K562 (cell line): ENCODE measurements at regions not wholly inside any gene's neighbourhood (a gene's known extent, or its start where the extent isn't known, plus 50 kb on each side); places are given as distances from the start of the nearest gene placed in this dataset.

Source experiments
- ATAC-seq: fragments of 200-7000 bp; cut with Tn5 transposase; 3 replicates; pipeline ENCODE4 v1.9.1; 2020; ENCODE audit warnings: moderate library complexity
- BruUV-seq: library from RNA; stranded (reverse); fragments of 400-500 nt; replicated peaks from 2 replicates; lab custom pipeline; 2021; lab: Mats Ljungman, UMichigan
- CTCF ChIA-PET: fragments of 300-600 bp; formaldehyde crosslinking; extraction: SDS; loops from one replicate; lab custom pipeline; 2021; ENCODE audit warnings: low intra/inter-chr PET ratio; lab: Yijun Ruan, JAX
- POLR2A ChIA-PET: fragments of 300-600, 350-650 bp; sonication (Branson Sonifier 250); formaldehyde crosslinking; extraction: SDS; loops from one replicate; lab custom pipeline; 2021; ENCODE audit warnings: antibody characterized with exemption, inconsistent platforms; lab: Yijun Ruan, JAX
- DNase-seq, 4 experiments: peaks; one replicate each; pipeline versions ENCODE4 v3.0.0 to v3.0.0-alpha.2; 2011 to 2018; ENCODE audit warnings: low spot score in 3 of 4, mixed read lengths in 3 of 4; ENCODE audit errors: extremely low read depth in 1 of 4
- FAIRE-seq: peaks from 2 replicates; lab custom pipeline; 2011; peaks lifted over from hg19 to GRCh38; lab: Jason Lieb, UNC
- H2AFZ ChIP-seq: 2 replicates; pipeline ENCODE4 v1.6.0; 2011; ENCODE audit warnings: low read depth, low read length, control low read depth, inconsistent platforms
- H3K27ac ChIP-seq: fragments of 200-600 bp; 3 replicates; pipeline ENCODE4 v1.8.0; 2011; ENCODE audit warnings: low read depth, mild to moderate bottlenecking, control low read depth, inconsistent platforms, low read length, moderate library complexity, mixed read lengths; ENCODE audit errors: extremely low read depth
- H3K27me3 ChIP-seq, 2 experiments: fragments of 300-600 bp in 1 of 2; 2 replicates in 1 of 2; 3 replicates in 1 of 2; pipeline versions ENCODE4 v1.6.0 to v1.8.0; 2011; ENCODE audit warnings: inconsistent platforms in 2 of 2, low read length in 2 of 2, mild to moderate bottlenecking in 1 of 2, mixed read lengths in 1 of 2, moderate library complexity in 1 of 2; ENCODE audit not compliant: control insufficient read depth in 2 of 2, insufficient read depth in 2 of 2
- H3K36me3 ChIP-seq: fragments of 300-600 bp; 3 replicates; pipeline ENCODE4 v1.8.0; 2011; ENCODE audit warnings: mild to moderate bottlenecking, low read length, inconsistent platforms; ENCODE audit not compliant: control insufficient read depth, insufficient read depth
- H3K4me1 ChIP-seq, 2 experiments: fragments of 200-600 bp in 1 of 2; replicated peaks in 1 of 2; 2 replicates in 1 of 2; 3 replicates in 1 of 2; pipeline versions ENCODE4 v1.5.1 to v1.8.0; 2011; ENCODE audit warnings: inconsistent platforms in 2 of 2, low read length in 2 of 2, mild to moderate bottlenecking in 1 of 2, mixed read lengths in 1 of 2, moderate library complexity in 1 of 2; ENCODE audit not compliant: control insufficient read depth in 2 of 2, insufficient read depth in 2 of 2
- H3K4me2 ChIP-seq: 2 replicates; pipeline ENCODE4 v1.6.1; 2011; ENCODE audit warnings: low read length, control low read depth, inconsistent platforms, mixed read lengths; ENCODE audit not compliant: insufficient read depth
- H3K4me3 ChIP-seq: fragments of 200-600 bp; sonication (generic), shearing (Covaris generic); 2 replicates; pipeline ENCODE4 v1.5.1; 2016; ENCODE audit warnings: control low read depth, inconsistent platforms
- H3K79me2 ChIP-seq: fragments of 200-600 bp; 3 replicates; pipeline ENCODE4 v1.8.0; 2011; ENCODE audit warnings: low read length, inconsistent platforms; ENCODE audit not compliant: control insufficient read depth, insufficient read depth
- H3K9ac ChIP-seq, 2 experiments: 2 replicates each; pipeline versions ENCODE4 v1.6.0 to v1.6.1; 2011; ENCODE audit warnings: low read depth in 2 of 2, low read length in 2 of 2, control low read depth in 1 of 2, inconsistent platforms in 1 of 2, mild to moderate bottlenecking in 1 of 2, mixed read lengths in 1 of 2; ENCODE audit not compliant: insufficient read depth in 1 of 2
- H3K9me1 ChIP-seq: one replicate; pipeline ENCODE4 v1.6.0; 2011; ENCODE audit warnings: inconsistent platforms, mild to moderate bottlenecking, low read length, moderate library complexity; ENCODE audit not compliant: control insufficient read depth, insufficient read depth
- H3K9me3 ChIP-seq: replicated peaks from 2 replicates; pipeline ENCODE4 v1.5.1; 2011; ENCODE audit warnings: low read depth, low read length, inconsistent platforms; ENCODE audit not compliant: control insufficient read depth, insufficient read depth
- H4K20me1 ChIP-seq: replicated peaks from 2 replicates; pipeline ENCODE4 v1.6.1; 2011; ENCODE audit warnings: low read length, inconsistent platforms, mixed read lengths; ENCODE audit not compliant: control insufficient read depth, insufficient read depth
- BRD4 ChIP-seq: fragments of 200-600 bp; sonication (generic); IDR thresholded peaks from 2 replicates; pipeline ENCODE4 v1.6.1; 2017; ENCODE audit warnings: inconsistent platforms
- ESRRB ChIP-seq: fragments of 250-450 bp; sonication (Bioruptor Pico); IDR thresholded peaks from 2 replicates; pipeline ENCODE4 v1.5.0; 2020; ENCODE audit warnings: mild to moderate bottlenecking, moderate library complexity, borderline replicate concordance
- GABPB2 ChIP-seq: fragments of 250-450 bp; sonication (Bioruptor Pico); conservative IDR thresholded peaks from 2 replicates; pipeline ENCODE4 v1.5.1; 2021; ENCODE audit warnings: mild to moderate bottlenecking
- KDM1A ChIP-seq, 2 experiments: fragments of 450-650 bp; IDR thresholded peaks; 2 replicates each; pipeline ENCODE4 v1.6.1; 2016; ENCODE audit warnings: mild to moderate bottlenecking in 2 of 2
- KLF16 ChIP-seq: IDR thresholded peaks from 2 replicates; pipeline ENCODE4 v1.6.1; 2016; ENCODE audit warnings: antibody characterized with exemption
- MIER1 ChIP-seq: fragments of 450-650 bp; IDR thresholded peaks from 2 replicates; pipeline ENCODE4 v1.6.1; 2016; ENCODE audit warnings: antibody characterized with exemption, mild to moderate bottlenecking, low read depth
- SETDB1 ChIP-seq: IDR thresholded peaks from one replicate; pipeline ENCODE4 v1.6.1; 2012; ENCODE audit warnings: low read length, control low read depth, inconsistent platforms
- TEAD2 ChIP-seq: fragments of 450-650 bp; IDR thresholded peaks from 2 replicates; pipeline ENCODE4 v1.6.1; 2016; ENCODE audit warnings: missing genetic modification characterization, control low read depth, missing compliant biosample characterization
- ZNF12 ChIP-seq: sonication (generic); formaldehyde crosslinking; IDR thresholded peaks from 2 replicates; pipeline ENCODE4 v1.4.0; 2020; ENCODE audit warnings: mild to moderate bottlenecking, missing genetic modification reagents
- WGBS: fragments of 100-300 bp; shearing (Covaris generic); methylation state at CpG from one replicate; pipeline ENCODE4 v1.1.6; 2016; ENCODE audit warnings: low coverage, mixed read lengths; ENCODE audit not compliant: insufficient coverage; ENCODE audit errors: missing lambda C conversion rate; 5-methylcytosine and 5-hydroxymethylcytosine counted together
- in situ Hi-C: fragments of 300-500 bp; cut with MboI; formaldehyde crosslinking; loops from 4 replicates; pipeline ENCODE4 v1.15.0; 2018; ENCODE audit warnings: inconsistent platforms, mixed read lengths
- intact Hi-C: fragments of 100-400 bp; cut with micrococcal nuclease; formaldehyde crosslinking; loops from 2 replicates; pipeline ENCODE4 v1.14.2; 2022
- TF ChIP-seq, protein P1 (sequence below): IDR thresholded peaks from 3 replicates; pipeline ENCODE4 v1.6.1; 2011; ENCODE audit warnings: borderline replicate concordance, mild to moderate bottlenecking; ENCODE audit not compliant: insufficient read length, insufficient read depth
- TF ChIP-seq, protein P2 (sequence below): sonication (generic); formaldehyde crosslinking; IDR thresholded peaks from 2 replicates; pipeline ENCODE4 v1.8.0; 2022; ENCODE audit warnings: mild to moderate bottlenecking, missing genetic modification reagents

DNA sequence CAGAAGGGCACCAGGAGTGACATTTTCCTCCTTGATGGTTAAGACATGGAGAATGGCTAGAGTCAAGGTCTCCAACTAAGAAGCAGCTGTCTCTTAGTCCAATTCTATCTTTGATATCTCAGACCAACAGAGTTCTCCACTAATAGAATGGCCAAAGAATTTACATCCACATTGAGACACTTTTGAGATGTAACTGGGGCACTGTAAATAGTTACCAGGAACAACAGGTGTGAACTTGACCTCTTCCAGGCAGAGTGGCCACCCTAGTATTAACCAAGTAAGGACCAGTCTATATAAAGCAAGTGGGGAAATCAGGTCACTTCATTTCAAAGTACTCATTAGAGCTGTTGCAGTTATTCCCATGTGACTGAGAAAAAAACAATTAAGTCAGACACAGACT is 159.7 kb upstream of the RAD23B start:
- no peak overlapping the region for H3K9ac ChIP-seq
- in situ Hi-C loops, result no loop called here
- H4K20me1 ChIP-seq, result no peaks in the 10 kb centered on the region
- FAIRE-seq (no peak), ATAC-seq (no peak), DNase-seq (no peak)
- no TSS peak for BruUV-seq
- POLR2A ChIA-PET, result interaction anchor here (0.7 kb wide), 1 partner anchor 54 kb away, joined by 3 read pairs; no protein-coding TSS in a partner anchor
- no peak overlapping the region for H3K4me3 ChIP-seq
- CTCF ChIA-PET, result no interaction called here
- no peaks in the 10 kb centered on the region for H3K9me3 ChIP-seq
- H3K79me2 ChIP-seq, result no peaks in the 10 kb centered on the region
- intact Hi-C loops, result no loop called here
- H3K9me1 ChIP-seq, result no peaks in the 10 kb centered on the region
- H3K36me3 ChIP-seq, result no peaks in the 10 kb centered on the region
- H2AFZ ChIP-seq, result no peak overlapping the region
- H3K27me3 ChIP-seq, result peaks cover 0 to 4% of the 10 kb centered on the region in 2 experiments; a peak in 1 of 5 replicates
- no peak for TF ChIP-seq MIER1
- TF ChIP-seq GABPB2 (CRISPR knock-in tag), result no peak
- no peak for TF ChIP-seq KDM1A (IDR thresholded peaks at IDR 0.05)
- no peak for TF ChIP-seq BRD4
- TF ChIP-seq SETDB1, result no peak
- H3K4me2 ChIP-seq, result no peak overlapping the region
- no peak overlapping the region for H3K27ac ChIP-seq
- no peaks in the 10 kb centered on the region for H3K4me1 ChIP-seq

DNA sequence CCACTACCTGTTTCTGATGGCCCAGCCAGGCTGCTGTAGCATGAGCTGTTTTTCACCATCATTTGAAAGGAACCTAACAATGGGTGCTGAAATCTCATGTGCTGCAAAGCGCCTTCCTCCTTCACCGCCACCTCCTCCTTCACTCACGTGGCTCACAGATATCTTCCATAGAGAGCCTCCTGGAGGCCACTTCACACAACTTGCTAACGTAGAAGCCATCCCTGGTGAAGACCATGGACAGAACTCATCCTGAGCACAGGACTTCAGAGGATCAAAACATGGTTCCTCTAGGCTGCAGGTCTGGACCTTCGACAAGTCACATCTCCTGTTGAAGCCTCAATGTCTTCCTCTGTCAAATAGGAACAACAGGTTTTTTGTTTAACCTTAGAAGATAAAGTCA is 155.5 kb upstream of the RAD23B start:
- H3K9ac ChIP-seq, result no peak overlapping the region
- 0% methylated on average over 5 of the region's 5 CpGs for WGBS
- BruUV-seq, result no TSS peak
- intact Hi-C loops (no loop called here), in situ Hi-C loops (no loop called here)
- no peaks in the 10 kb centered on the region for H3K4me1 ChIP-seq
- no peak overlapping the region for H3K4me2 ChIP-seq
- H3K36me3 ChIP-seq, result no peaks in the 10 kb centered on the region
- ATAC-seq (peak; percentile 57; the same call in 2 of the 3 replicates), DNase-seq (no peak), FAIRE-seq (no peak)
- ChIA-PET POLR2A (interaction anchor here (0.7 kb wide), 2 partner anchors 134 to 771 kb away, joined by 3 read pairs; no protein-coding TSS in a partner anchor), CTCF (no interaction called here)
- peaks cover 0 to 14% of the 10 kb centered on the region in 2 experiments; a peak in 3 of 5 replicates for H3K27me3 ChIP-seq
- no peak overlapping the region for H3K4me3 ChIP-seq
- no peak overlapping the region for H3K27ac ChIP-seq
- H3K9me1 ChIP-seq, result no peaks in the 10 kb centered on the region
- no peaks in the 10 kb centered on the region for H3K79me2 ChIP-seq
- H4K20me1 ChIP-seq, result no peaks in the 10 kb centered on the region
- no peak overlapping the region for H2AFZ ChIP-seq
- no peaks in the 10 kb centered on the region for H3K9me3 ChIP-seq
- TF ChIP-seq, protein P1, sequence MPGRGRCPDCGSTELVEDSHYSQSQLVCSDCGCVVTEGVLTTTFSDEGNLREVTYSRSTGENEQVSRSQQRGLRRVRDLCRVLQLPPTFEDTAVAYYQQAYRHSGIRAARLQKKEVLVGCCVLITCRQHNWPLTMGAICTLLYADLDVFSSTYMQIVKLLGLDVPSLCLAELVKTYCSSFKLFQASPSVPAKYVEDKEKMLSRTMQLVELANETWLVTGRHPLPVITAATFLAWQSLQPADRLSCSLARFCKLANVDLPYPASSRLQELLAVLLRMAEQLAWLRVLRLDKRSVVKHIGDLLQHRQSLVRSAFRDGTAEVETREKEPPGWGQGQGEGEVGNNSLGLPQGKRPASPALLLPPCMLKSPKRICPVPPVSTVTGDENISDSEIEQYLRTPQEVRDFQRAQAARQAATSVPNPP, result no peak
- no peak for TF ChIP-seq TEAD2 (tag)
- TF ChIP-seq ESRRB (CRISPR knock-in tag), result no peak
- TF ChIP-seq, protein P2, sequence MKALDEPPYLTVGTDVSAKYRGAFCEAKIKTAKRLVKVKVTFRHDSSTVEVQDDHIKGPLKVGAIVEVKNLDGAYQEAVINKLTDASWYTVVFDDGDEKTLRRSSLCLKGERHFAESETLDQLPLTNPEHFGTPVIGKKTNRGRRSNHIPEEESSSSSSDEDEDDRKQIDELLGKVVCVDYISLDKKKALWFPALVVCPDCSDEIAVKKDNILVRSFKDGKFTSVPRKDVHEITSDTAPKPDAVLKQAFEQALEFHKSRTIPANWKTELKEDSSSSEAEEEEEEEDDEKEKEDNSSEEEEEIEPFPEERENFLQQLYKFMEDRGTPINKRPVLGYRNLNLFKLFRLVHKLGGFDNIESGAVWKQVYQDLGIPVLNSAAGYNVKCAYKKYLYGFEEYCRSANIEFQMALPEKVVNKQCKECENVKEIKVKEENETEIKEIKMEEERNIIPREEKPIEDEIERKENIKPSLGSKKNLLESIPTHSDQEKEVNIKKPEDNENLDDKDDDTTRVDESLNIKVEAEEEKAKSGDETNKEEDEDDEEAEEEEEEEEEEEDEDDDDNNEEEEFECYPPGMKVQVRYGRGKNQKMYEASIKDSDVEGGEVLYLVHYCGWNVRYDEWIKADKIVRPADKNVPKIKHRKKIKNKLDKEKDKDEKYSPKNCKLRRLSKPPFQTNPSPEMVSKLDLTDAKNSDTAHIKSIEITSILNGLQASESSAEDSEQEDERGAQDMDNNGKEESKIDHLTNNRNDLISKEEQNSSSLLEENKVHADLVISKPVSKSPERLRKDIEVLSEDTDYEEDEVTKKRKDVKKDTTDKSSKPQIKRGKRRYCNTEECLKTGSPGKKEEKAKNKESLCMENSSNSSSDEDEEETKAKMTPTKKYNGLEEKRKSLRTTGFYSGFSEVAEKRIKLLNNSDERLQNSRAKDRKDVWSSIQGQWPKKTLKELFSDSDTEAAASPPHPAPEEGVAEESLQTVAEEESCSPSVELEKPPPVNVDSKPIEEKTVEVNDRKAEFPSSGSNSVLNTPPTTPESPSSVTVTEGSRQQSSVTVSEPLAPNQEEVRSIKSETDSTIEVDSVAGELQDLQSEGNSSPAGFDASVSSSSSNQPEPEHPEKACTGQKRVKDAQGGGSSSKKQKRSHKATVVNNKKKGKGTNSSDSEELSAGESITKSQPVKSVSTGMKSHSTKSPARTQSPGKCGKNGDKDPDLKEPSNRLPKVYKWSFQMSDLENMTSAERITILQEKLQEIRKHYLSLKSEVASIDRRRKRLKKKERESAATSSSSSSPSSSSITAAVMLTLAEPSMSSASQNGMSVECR (CRISPR knock-in tag), result no peak
- no peak for TF ChIP-seq ZNF12 (CRISPR knock-in tag)
- TF ChIP-seq KLF16, result no peak
